Gastroesophageal sphincter (tissue), 3 donors: ENCODE measurements at regions not wholly inside any gene's neighbourhood (a gene's known extent, or its start where the extent isn't known, plus 50 kb on each side); places are given as distances from the start of the nearest gene placed in this dataset.

ENCODE experiments used
- CTCF ChIP-seq, 4 experiments: fragments of 200-600 bp in 2 of 4; fragments of 450-650 bp in 2 of 4; sonication (generic) in 1 of 4; IDR thresholded peaks; one replicate each; pipeline ENCODE4 v1.5.1; 2017 to 2019; ENCODE audit warnings: antibody characterized with exemption in 4 of 4, mild to moderate bottlenecking in 2 of 4, moderate library complexity in 2 of 4
- EP300 ChIP-seq: sonication (generic); formaldehyde crosslinking; IDR thresholded peaks from one replicate; pipeline ENCODE4 v1.6.1; 2017; ENCODE audit warnings: antibody characterized with exemption, mild to moderate bottlenecking
- POLR2A ChIP-seq, 2 donors: fragments of 450-650 bp; IDR thresholded peaks; one replicate each; pipeline ENCODE4 v1.6.1; 2017; ENCODE audit warnings: antibody characterized with exemption in 2 of 2, mild to moderate bottlenecking in 2 of 2, moderate library complexity in 1 of 2
- POLR2AphosphoS5 ChIP-seq: sonication (generic); formaldehyde crosslinking; IDR thresholded peaks from one replicate; pipeline ENCODE4 v1.6.1; 2017; ENCODE audit warnings: antibody characterized with exemption

- TF ChIP-seq CTCF (IDR thresholded peaks at IDR 0.05) (no peak), POLR2A (IDR thresholded peaks at IDR 0.05) (no peak), POLR2AphosphoS5 (no peak), EP300 (no peak)
Observed at GRCh38 chr4:138553001-138553845, 311.1 kb upstream of the SLC7A11 start.
